DND-41 (cell line): ENCODE measurements at regions not wholly inside any gene's neighbourhood (a gene's known extent, or its start where the extent isn't known, plus 50 kb on each side); places are given as distances from the start of the nearest gene placed in this dataset.

Experiments
- ATAC-seq: fragments of 200-7000 bp; cut with Tn5 transposase; 3 replicates; pipeline ENCODE4 v1.9.1; 2021; ENCODE audit warnings: low read depth; ENCODE audit not compliant: insufficient read depth
- DNase-seq: peaks from one replicate; pipeline ENCODE4 v3.0.0-alpha.2; 2020
- H2AFZ ChIP-seq: 2 replicates; pipeline ENCODE4 v1.6.0; 2012; ENCODE audit warnings: low read depth, low read length
- H3K27ac ChIP-seq: 2 replicates; pipeline ENCODE4 v1.5.1; 2012; ENCODE audit warnings: low read length, inconsistent platforms
- H3K27me3 ChIP-seq: fragments of 200-600 bp; sonication (generic); 2 replicates; pipeline ENCODE4 v1.6.0; 2012; ENCODE audit warnings: low read length, mild to moderate bottlenecking, inconsistent platforms; ENCODE audit not compliant: insufficient read depth, poor library complexity
- H3K36me3 ChIP-seq: 2 replicates; pipeline ENCODE4 v1.5.1; 2012; ENCODE audit warnings: low read length, inconsistent platforms; ENCODE audit not compliant: insufficient read depth
- H3K4me1 ChIP-seq: 2 replicates; pipeline ENCODE4 v1.5.1; 2012; ENCODE audit warnings: mild to moderate bottlenecking, low read length; ENCODE audit not compliant: insufficient read depth
- H3K4me2 ChIP-seq: 2 replicates; pipeline ENCODE4 v1.6.0; 2012; ENCODE audit warnings: mild to moderate bottlenecking, moderate library complexity, low read length, inconsistent platforms; ENCODE audit not compliant: insufficient read depth
- H3K4me3 ChIP-seq, 2 experiments: fragments of 200-600 bp in 1 of 2; shearing (Covaris generic) in 1 of 2; 2 replicates each; pipeline ENCODE4 v1.5.1; 2012 to 2016; ENCODE audit warnings: inconsistent platforms in 2 of 2, low read length in 2 of 2, mild to moderate bottlenecking in 2 of 2, low read depth in 1 of 2, moderate library complexity in 1 of 2
- H3K79me2 ChIP-seq: 2 replicates; pipeline ENCODE4 v1.6.0; 2012; ENCODE audit warnings: low read length, inconsistent platforms; ENCODE audit not compliant: insufficient read depth
- H3K9ac ChIP-seq: 2 replicates; pipeline ENCODE4 v1.6.0; 2012; ENCODE audit warnings: low read depth, mild to moderate bottlenecking, inconsistent platforms, low read length, moderate library complexity
- H3K9me3 ChIP-seq: 2 replicates; pipeline ENCODE4 v1.5.1; 2012; ENCODE audit warnings: low read length, moderate library complexity, mild to moderate bottlenecking, inconsistent platforms; ENCODE audit not compliant: insufficient read depth, severe bottlenecking
- H4K20me1 ChIP-seq: 2 replicates; pipeline ENCODE4 v1.6.0; 2012; ENCODE audit warnings: low read length; ENCODE audit not compliant: insufficient read depth
- CTCF ChIP-seq: IDR thresholded peaks from 2 replicates; pipeline ENCODE4 v1.5.1; 2012; ENCODE audit warnings: borderline replicate concordance, low read length, moderate library complexity, mild to moderate bottlenecking; ENCODE audit not compliant: poor library complexity, severe bottlenecking; ENCODE audit errors: extremely low read depth
- EZH2 ChIP-seq: IDR thresholded peaks from 3 replicates; pipeline ENCODE4 v1.6.1; 2012; ENCODE audit warnings: borderline replicate concordance, low read depth, mild to moderate bottlenecking, moderate library complexity, low read length, inconsistent platforms; ENCODE audit not compliant: severe bottlenecking

DNA sequence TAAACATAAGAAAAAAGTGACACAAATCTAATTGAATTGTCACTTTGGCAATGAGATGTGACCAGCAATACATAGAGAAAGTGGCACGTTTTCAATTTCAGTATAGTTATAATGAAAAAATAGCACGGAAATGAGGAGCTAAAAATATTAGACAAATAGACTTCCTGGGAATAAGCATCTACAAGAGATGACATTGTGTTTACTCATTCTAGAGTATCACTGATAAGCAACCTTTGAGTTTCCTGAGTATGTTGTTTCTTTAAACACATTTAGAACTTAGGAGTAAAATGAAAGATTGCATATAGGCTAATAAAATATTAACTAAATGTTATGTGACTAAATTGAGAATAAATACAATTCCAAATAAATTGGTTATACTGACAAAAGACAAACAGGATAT is 207.1 kb upstream of the SLITRK6 start:
- Histone ChIP-seq H3K4me3 (no peak overlapping the region), H3K9ac (no peak overlapping the region), H4K20me1 (no peaks in the 10 kb centered on the region), H3K4me2 (no peak overlapping the region), H3K27me3 (no peaks in the 10 kb centered on the region), H3K79me2 (no peaks in the 10 kb centered on the region), H3K4me1 (no peaks in the 10 kb centered on the region), H2AFZ (no peak overlapping the region), H3K9me3 (no peaks in the 10 kb centered on the region), H3K36me3 (no peaks in the 10 kb centered on the region), H3K27ac (no peak overlapping the region)
- no peak for TF ChIP-seq EZH2
- TF ChIP-seq CTCF: no peak
- DNase-seq: no peak
- ATAC-seq: no peak

DNA sequence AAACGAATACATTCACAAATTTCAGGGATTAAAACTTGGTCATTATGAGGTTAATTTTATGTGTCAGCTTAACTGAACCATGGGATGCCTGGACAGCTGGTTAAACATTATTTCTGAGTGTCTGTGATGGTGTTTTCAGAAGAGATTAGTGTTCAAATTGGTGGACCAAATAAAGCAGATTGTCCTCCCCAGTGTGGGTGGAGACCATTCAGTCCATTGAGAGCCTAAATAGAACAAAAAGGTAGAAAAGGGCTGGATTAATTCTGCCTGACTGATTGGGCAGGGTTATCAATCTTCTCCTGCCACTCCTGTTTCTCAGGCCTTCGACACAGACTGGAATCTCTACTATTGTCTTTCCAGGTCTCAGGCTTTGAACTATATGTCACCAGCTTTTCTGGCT is 203.8 kb upstream of the SLITRK6 start:
- ATAC-seq (no peak), DNase-seq (no peak)
- Histone ChIP-seq H3K79me2 (no peaks in the 10 kb centered on the region), H3K4me3 (no peak overlapping the region), H3K27me3 (no peaks in the 10 kb centered on the region), H3K4me2 (no peak overlapping the region), H3K9me3 (no peaks in the 10 kb centered on the region), H3K36me3 (no peaks in the 10 kb centered on the region), H3K9ac (no peak overlapping the region), H3K4me1 (no peaks in the 10 kb centered on the region), H2AFZ (no peak overlapping the region), H4K20me1 (no peaks in the 10 kb centered on the region), H3K27ac (no peak overlapping the region)
- TF ChIP-seq CTCF (no peak), EZH2 (no peak)

- Histone ChIP-seq H4K20me1 (no peaks in the 10 kb centered on the region), H3K9ac (no peak overlapping the region), H3K9me3 (no peaks in the 10 kb centered on the region), H3K27me3 (no peaks in the 10 kb centered on the region), H3K4me1 (no peaks in the 10 kb centered on the region), H2AFZ (no peak overlapping the region), H3K4me2 (no peak overlapping the region), H3K4me3 (no peak overlapping the region), H3K79me2 (no peaks in the 10 kb centered on the region), H3K27ac (no peak overlapping the region), H3K36me3 (no peaks in the 10 kb centered on the region)
- DNase-seq (no peak), ATAC-seq (no peak)
- no peak for TF ChIP-seq CTCF
Measured at GRCh38 chr13:86000546-86000945, 201.3 kb upstream of the SLITRK6 start.

- DNase-seq (no peak), ATAC-seq (no peak)
- Histone ChIP-seq H3K4me2 (no peak overlapping the region), H3K79me2 (no peaks in the 10 kb centered on the region), H3K27me3 (no peaks in the 10 kb centered on the region), H3K9me3 (no peaks in the 10 kb centered on the region), H2AFZ (no peak overlapping the region), H3K36me3 (no peaks in the 10 kb centered on the region), H3K9ac (no peak overlapping the region), H3K4me3 (no peak overlapping the region), H3K27ac (no peak overlapping the region), H3K4me1 (no peaks in the 10 kb centered on the region), H4K20me1 (no peaks in the 10 kb centered on the region)
- TF ChIP-seq EZH2: no peak
- TF ChIP-seq CTCF: no peak
Measured at GRCh38 chr13:85997587-85997986, 198.4 kb upstream of the SLITRK6 start.
